ENCODE measurements at regions not wholly inside any gene's neighbourhood (a gene's known extent, or its start where the extent isn't known, plus 50 kb on each side); places are given as distances from the start of the nearest gene placed in this dataset.

DNA sequence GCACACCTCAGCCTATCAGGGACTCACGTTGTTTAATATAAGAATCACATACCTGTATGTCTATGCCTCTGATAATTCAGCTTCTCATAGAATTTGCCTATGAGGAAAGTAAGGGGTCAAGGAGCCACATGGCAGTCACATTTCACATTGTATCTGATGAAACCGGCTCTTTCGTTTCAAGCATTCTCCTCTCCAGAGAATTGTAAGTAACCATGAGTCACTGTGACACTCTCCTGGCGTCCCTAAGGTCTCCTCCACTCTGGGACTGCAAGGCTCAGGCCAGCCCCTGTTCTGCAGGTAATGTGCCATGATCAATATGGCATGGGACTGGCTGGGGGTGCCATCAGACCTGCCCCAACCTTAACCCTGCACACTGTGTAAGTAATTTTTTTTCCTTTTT lies 503.3 kb downstream of the COG6 start:
- TF ChIP-seq, protein P1, sequence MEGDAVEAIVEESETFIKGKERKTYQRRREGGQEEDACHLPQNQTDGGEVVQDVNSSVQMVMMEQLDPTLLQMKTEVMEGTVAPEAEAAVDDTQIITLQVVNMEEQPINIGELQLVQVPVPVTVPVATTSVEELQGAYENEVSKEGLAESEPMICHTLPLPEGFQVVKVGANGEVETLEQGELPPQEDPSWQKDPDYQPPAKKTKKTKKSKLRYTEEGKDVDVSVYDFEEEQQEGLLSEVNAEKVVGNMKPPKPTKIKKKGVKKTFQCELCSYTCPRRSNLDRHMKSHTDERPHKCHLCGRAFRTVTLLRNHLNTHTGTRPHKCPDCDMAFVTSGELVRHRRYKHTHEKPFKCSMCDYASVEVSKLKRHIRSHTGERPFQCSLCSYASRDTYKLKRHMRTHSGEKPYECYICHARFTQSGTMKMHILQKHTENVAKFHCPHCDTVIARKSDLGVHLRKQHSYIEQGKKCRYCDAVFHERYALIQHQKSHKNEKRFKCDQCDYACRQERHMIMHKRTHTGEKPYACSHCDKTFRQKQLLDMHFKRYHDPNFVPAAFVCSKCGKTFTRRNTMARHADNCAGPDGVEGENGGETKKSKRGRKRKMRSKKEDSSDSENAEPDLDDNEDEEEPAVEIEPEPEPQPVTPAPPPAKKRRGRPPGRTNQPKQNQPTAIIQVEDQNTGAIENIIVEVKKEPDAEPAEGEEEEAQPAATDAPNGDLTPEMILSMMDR (IDR thresholded peaks at IDR 0.05; ENCODE audit: poor library complexity), result no peak
- TF ChIP-seq EZH2 (IDR thresholded peaks at IDR 0.05; ENCODE audit: borderline replicate concordance) (no peak), EZH2phosphoT487 (IDR thresholded peaks at IDR 0.05; ENCODE audit: low read depth, severe bottlenecking, unreplicated experiment) (no peak)
